Forelimb muscle (tissue), 1 donor: ENCODE measurements at regions not wholly inside any gene's neighbourhood (a gene's known extent, or its start where the extent isn't known, plus 50 kb on each side); places are given as distances from the start of the nearest gene placed in this dataset.
"Not testable (repeated sequence)": the region's sequence is repeated elsewhere in the genome, so short reads cannot be mapped to it uniquely, and the experiment has no call there.

Experiments
- DNase-seq: peaks from one replicate; pipeline ENCODE4 v3.0.0-alpha.2; 2013; ENCODE audit warnings: low read depth

DNA sequence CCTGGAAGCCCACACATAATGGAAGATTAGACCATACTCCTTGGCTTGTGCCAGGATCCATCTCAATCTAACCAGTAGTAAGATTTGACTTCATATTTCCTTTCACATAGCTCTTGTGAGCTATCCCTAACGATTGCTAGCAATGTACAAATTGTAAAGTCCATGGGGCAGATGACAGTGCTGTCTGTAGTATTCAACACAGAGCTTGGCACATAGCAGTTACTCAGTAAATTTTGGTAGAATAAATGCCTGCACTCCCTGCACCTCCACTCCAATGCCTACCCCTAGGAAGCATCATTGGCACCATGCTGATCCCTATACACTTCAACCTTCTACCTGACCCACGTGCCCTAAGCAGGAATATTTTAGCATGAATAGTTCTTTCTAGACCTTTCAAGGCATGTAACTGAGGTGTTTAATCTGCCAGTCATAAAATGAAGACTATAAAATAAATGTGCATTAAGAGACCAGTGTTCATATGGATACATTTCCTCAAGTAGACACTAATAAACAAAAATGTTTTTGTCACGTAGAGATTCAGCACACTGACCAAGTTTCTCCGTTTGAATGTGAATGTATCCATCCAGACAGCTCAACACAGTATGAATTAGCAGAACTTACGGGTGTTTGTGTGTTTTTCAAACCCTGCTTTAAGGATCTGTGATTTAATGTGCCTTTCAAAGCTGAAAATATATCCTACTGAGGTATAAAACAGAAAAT, 98.8 kb downstream of the BMP4 start:
- DNase-seq = no peak

DNA sequence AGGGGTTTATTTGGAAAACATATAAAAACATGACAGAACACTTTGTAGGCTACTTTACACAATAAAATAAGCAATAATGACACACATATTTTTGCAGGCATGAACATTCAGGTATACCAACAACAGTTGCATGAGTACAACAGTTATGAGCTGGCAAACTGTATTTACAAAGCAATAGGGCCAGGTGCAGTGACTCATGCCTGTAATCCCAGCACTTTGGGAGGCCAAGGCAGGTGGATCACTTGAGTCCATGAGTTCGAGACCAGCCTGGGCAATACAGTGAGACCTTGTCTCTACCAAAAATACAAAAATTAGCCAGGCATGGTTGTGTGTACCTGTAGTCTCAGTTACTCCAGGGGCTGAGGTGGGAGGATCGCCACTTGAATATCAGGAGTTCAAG, 101.1 kb downstream of the BMP4 start:
- DNase-seq = no peak

DNA sequence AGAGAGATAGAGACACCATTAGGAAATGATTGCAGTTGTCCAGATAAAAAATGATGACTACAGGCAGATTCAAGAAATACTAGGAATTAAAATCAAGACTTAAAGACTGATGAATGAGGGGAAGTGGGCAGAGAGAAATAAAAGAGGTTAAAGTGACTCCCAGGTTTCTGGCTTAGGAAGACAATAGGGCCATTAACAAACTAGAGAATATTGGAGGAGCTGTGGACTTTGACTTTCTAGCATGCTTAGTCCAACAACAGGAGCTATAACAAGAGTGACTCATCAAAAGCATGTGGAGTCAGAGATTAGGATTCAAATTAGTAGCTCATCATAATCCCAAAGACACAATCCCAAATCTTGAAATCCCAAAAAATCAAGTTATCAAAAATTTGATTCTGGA, 101.5 kb downstream of the BMP4 start:
- no peak for DNase-seq

DNA sequence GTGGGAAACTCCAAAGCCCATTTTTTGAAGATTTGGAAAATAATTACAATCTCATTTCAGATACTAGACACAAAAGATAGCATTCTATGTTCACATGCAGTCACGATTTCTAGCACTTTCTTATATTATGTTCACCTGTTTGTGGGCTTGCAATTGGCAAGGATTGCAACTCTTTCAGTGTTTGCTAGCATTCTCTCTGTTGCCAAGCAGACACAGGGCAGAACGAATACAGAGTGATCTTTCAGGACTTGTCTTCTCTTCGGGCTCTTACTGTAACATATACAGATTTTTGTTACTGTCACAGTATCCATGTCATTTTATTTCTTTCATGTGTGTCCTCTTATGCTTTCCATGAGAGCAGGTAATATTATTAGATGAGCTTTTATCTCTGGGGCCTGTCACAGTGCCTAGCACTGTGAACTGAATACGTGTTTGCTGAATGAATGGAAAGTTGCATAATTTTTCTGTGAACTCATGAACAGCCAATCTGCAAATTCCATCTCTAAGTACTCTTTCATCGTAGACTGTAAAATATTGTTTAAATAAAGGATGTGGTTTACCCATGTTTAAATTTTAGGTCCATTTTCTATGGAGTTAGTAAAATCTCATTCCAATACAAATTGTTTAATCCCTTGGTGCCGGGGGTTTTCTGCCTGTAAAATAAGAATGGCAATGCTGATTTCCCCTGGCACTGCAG, 105.1 kb downstream of the BMP4 start:
- DNase-seq = no peak

DNA sequence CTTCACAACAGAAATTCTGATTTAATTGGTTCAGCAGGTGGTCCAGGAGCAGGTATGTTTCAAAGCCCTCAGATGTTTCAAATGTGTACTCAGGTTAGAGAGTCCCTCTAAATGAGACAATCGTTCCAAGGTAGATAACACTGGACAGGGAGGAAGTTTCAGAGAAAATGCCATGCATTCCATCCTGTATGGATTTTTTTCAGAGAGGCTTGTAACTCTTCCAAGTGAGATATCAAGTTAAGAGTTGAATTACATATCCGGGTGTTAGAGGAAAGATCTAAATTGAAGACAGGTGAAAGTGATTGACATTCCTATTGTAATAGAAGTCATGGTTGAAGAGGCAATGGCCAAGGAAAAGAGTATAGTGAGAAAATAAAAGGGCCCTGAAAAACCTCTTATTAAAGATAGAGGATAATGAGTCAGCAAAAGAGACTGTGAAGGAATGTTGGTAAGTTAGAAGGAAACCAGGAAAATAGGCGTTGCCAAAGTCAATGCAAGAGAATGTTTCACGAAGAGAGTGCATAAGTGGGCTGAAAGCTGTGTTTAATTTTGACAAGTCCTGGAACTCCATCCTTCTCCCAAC, 105.8 kb downstream of the BMP4 start:
- no peak for DNase-seq

DNA sequence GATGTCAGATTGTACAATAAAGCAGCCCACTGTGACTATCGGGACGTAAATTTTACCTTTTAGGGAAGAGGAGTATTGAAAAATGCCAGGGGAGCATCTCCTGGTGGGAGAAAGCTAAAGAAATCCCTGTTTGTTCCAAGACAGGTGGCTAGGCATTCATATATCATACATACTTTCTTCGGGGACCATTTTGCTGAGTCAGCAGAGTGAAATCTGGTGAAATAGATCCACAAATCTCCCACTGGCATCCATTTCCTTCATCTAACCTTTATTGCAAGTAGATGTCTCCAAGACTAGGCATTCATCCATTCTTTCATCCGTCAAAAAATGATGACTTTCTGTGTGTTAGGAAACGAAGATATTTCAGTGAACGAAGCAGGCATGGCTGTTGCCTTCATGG, 107.1 kb downstream of the BMP4 start:
- no peak for DNase-seq

DNA sequence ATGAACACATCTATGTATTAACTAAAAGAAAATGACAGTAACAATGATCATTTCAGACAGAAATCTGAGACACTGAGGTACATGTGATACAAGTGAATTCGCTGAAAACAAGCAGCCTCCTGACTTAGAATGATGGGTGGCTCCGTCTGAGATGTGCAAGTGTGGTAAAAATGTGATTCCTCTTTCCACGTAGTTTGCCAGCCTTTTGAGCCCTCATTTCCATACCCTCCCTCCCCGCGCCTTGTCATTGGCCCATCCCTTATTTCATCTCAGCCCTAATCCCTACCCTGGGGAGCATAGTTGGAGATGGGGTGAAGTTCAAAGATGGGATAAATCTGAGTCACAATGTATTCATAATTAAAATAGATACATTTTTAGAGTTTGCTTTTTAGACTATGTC, 107.8 kb downstream of the BMP4 start:
- DNase-seq = no peak

DNA sequence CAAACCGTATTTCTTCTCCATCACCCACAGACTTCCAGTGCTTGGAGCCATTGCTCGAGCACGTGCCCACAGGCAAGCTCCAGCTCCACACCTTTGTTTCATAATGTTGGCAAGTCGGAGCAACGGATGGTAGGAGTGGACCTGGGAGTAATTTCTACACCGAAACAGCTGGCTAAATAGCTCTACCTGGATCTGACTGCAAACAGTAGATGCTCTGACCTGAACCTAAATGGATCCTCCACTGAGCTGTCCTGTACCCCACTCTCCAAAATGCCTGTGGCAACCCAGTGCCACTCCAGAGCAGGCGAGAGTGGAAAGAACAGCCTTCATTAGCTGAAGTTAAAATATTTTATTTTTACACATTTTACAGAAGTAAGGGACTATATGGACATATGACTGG, 108.7 kb downstream of the BMP4 start:
- no peak for DNase-seq

DNA sequence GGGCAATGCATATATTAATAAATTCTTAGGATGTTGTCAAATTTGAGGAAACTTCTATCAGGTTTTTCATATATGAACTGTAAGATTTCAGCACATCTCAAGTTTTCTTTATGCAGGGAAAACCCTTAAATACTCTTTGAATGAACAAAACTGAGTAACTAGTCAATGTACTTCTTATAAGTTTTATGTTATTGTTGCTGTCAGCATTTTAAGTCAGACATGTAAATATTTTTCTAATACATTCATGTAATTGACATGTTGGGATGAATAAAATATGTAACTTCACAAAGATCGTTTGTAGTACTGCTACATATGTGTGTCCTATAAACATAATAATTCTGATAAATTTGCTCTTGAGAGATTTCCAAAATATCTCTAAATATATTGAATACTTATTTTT, 109.6 kb downstream of the BMP4 start:
- DNase-seq = no peak

DNA sequence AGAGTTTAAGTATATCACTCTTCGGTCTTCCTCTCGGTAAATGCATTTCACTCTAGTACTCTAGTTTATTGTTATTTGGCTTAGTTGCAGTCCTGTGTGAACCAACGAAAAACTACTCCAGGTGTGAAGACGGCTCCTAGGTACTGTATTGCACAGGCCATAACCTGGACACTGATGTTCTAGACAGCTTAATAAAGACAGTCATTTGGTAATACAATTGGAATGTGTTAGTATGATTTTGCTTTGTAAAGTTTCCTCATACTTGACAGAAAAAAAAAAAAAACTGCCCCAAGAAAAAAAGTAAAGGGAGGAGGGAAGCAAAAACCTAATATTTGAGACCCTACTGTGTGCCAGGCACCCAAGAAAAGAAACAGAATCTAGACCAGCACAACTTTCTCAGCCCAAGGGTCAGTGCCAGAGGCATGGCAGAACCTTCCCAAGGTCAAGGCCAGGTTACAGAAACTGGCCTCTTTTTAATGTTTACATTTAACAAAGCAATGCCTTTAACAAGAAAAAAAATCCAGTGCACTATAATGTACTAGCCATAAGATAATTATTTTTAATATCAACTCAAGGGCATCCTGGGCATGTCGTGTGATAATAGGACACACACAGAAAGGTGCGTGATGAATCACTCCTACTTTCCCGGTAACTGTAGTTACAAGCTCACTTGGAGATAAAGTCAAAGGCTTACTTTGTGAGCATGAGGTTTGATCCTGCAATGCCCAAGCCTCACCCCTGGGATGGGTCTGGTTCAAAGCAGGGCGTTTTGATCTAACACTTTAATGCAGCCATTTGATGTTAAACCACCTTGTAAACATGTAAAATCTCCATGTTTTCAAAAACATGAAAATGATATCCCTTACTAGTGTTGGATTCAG, 110.6 kb downstream of the BMP4 start:
- no peak for DNase-seq

DNA sequence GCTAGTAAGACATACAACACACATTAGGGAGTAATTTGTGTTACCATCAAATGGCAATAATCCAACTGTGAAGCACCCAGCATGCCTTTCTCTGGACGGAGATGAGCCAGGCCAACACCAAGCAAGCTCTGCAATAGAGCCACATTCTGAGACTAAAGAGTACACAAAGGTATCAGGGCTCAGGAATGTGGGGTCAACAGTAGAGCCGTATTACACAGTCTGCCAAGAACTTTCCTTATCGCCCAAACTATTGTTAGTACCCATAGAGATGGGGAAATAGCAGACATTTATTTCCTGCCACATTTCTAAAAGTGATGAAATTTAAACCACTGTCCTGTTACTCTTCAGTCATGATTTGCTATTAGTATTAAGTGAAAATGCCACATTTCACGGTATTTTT, 113.7 kb downstream of the BMP4 start:
- no peak for DNase-seq

DNA sequence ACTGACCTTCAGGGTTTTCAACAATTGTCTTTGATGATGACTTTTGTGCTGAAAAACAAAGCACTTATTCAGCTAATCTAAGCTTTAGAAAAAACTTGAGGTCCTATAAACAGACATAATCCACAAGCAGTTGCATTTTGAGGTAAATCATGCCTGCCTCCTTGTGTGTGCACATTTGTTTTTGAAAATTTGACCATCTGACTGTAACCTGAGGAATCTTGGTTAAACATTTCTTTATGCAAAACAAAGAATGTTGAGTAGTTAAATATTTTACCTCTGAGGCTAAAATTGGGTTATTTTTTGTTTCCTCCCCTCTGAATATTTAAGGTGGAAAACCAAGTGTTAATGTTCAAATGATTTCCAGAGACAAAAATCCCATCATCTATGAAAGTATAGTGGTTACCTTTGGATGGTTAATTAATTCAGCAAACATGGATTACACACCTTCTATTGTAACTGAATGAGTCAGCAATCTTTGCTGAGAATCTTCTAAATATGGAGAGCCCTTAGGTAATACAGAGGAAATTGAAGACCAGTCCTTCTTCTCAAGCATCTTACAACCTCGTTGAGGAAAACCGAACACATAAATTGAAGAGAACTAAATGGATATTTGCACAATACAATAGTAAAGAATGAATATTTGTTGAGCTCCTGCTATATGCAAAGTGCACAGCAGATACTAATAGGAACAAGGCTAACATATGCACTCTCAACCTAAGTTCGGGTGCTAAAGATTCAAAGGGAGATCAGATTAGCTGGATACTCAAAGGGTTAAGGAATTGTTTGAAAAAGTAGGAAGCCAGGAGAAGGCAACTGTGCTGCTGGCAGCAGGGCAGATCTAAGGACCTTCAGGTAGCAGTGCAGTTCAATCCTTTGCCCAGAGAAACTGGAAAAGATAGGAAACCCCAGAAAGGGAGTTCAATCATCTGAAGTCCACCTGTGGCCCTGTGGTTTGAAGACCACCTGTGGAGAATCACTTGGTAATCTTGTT, 115.2 kb downstream of the BMP4 start:
- DNase-seq = no peak

DNA sequence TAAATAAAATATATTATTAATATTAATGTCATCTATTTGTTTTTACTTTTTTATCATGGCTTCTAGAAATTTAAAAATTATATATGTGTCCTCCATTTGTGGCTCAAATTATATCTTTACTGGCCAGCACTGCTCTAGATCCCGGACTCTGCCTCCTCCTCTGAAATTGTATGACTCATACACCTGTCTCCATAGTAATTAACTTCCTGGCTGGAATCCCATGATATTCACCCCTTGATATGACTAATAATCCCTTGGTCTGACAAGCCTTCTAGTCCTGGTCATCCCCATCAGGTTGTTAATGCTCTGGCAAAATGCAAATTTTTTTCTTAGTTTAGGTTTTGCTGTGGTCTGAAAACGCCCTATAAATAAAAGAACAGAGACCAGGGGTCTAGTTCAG, 116.2 kb downstream of the BMP4 start:
- DNase-seq = no peak

DNA sequence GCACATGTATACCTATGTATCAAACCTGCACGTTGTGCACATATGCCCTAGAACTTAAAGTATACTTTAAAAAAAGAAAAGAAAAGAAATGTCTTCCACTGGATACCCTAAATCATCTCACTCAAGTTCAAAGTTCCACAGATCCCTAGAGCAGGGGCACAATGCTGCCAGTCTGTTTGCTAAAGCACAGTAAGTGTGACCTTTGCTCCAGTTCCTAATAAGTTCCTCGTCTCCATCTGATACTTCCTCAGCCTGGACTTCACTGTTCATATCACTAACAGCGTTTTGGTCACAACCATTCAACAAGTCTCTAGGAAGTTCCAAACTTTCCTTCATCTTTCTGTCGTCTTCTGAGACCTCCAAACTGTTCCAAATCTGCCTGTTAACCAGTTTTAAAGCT, 118.3 kb downstream of the BMP4 start:
- no peak for DNase-seq

DNA sequence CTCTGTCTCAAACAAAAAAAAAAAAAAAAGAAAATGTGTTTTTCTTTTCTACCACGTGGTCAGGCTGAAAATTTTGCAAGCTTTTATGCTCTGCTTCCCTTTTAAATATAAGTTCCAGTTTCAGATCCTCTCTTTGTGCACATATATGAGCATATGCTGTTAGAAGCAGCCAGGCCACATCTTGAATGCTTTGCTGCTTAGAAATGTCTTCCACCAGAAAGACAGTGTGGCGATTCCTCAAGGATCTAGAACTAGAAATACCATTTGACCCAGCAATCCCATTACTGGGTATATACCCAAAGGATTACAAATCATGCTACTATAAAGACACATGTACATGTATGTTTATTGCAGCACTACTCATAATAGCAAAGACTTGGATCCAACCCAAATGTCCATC, 119.0 kb downstream of the BMP4 start:
- DNase-seq = not testable (repeated sequence)

DNA sequence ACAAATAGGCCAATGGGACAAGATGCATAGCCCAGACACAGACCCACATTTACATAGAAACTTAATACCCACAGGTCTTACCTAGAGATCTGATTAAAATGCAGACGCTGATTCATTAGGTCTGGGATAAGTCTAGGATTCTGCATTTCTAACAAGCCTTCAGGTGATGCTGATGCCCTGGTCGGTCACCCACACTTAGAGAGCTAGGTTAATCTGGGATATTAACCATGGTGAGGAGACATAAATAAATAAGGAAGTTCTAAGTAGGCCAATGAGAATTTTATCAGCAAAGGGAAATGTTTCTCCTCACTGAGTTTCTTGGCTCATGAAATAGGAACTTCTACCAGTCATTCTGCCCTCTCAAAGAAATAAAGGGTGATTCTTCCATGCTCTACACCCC, 120.1 kb downstream of the BMP4 start:
- DNase-seq = no peak

DNA sequence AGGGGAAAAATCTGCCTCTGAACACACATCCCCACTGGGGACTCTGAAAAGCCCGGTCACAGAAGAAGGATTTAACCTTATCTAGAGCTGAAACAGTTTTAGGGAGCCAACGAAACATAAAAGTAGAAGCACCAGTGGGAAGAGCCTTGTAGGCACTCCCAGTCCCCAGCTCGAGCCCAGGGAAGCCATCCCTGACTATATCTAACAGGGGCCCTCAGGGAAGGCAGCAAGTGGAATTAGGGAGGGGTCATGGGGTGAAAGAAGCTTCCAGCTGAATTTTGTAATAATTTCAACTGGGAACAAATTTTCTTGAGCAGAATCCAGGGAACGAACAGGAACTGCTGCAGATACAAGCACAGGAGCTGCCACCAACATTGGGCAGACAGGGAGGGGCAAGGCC, 127.8 kb downstream of the BMP4 start:
- DNase-seq = no peak

DNA sequence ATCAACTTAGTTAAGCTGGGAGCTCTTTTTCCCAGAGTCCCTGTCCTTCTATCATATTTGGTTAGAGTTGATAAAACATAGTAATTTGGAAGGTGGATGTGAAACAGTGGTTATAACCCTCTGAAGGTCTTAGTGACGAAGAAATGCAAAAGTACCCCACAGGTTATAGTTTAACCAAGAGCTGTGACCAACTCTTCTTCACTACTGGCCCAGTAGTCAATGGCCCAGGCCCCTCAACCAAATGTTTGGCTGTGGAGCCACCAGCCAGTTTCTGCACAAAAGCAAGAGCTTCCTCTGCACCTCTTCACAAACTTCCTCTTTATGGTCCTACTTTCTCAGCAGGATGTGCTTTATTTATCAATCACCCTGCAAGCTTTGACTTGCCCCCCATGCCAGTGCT, 132.6 kb downstream of the BMP4 start:
- DNase-seq = no peak

DNA sequence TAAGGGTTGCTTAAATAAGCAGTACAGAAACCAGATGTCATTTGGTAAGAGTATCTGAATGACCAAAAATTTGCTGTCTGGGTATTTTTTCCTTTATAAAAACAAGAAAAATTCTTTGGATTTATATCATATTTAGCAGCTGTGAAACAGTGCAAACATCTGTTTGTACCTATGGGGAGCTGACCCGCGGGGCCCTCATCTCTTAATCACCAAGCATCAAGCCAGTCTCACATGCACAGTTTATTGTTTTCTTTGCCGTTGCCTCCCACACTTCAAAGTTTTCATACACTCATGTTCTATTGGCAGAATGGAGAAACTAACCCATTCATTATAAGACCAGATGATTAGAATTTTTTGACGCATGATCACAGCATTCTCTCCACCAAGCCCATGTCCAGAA, 142.2 kb downstream of the BMP4 start:
- DNase-seq = peak; percentile 58

DNA sequence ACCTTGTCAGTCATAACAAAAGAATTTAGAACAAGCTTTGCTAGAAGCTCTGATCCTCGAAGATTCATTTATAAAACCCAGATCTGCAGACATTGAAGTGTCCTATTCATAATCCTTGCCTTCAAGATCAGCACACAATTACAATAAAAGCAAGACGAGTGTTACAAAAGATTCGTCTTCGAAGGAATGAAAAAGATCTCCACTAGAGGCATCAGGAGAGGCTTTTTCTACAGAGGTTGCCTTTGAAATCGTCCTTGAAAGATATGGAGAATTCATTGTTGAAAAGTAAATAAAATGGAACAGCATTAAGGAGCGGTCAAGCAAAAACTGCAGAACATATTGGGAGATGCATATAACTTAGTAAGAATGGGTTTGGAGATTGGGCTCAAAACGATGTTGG, 146.4 kb downstream of the BMP4 start:
- no peak for DNase-seq

DNA sequence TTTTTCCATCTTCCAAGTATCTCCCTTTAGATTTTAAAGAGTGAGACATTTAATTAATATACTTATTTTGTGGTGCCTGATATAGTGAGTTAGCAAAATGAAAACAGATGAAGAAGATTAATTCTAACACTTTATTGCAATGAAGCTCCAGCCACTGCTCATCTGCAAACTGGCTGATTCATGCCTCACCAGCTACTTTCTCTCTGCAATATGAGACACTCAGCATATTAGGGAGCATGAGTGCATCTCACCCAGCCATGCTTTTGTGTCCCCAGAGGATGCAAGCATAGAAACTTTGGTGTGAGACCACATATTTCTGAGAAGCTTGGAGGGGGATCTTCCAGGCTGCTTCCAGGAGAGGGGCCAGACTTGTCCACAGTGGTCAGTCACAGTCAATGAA, 148.6 kb downstream of the BMP4 start:
- no peak for DNase-seq
